H1 (cell line): ENCODE measurements at regions not wholly inside any gene's neighbourhood (a gene's known extent, or its start where the extent isn't known, plus 50 kb on each side); places are given as distances from the start of the nearest gene placed in this dataset.

Experiments used
- CBX8 ChIP-seq: fragments of 300-800, 300-1000 bp; sonication (generic); IDR thresholded peaks from 2 replicates; pipeline ENCODE4 v1.7.1; 2016; ENCODE audit warnings: low read depth, low read length, borderline replicate concordance
- CTBP2 ChIP-seq: IDR thresholded peaks from 2 replicates; pipeline ENCODE4 v1.7.0; 2011; ENCODE audit warnings: borderline replicate concordance, mild to moderate bottlenecking, moderate library complexity, mixed read lengths, low read length; ENCODE audit not compliant: insufficient read depth, insufficient read length
- CTCF ChIP-seq, 3 experiments: IDR thresholded peaks; 1 replicate in 2 of 3; 2 replicates in 1 of 3; pipeline versions ENCODE4 v1.5.1 to v1.6.1; 2011; ENCODE audit warnings: low read length in 3 of 3, mild to moderate bottlenecking in 3 of 3, inconsistent platforms in 2 of 3, low read depth in 1 of 3, moderate library complexity in 1 of 3; ENCODE audit not compliant: insufficient read depth in 1 of 3; ENCODE audit errors: control extremely low read depth in 1 of 3
- EZH2 ChIP-seq: fragments of 200-600 bp; sonication (generic); IDR thresholded peaks from 2 replicates; pipeline ENCODE4 v1.7.1; 2012; ENCODE audit warnings: low read depth, mild to moderate bottlenecking, moderate library complexity, low read length, inconsistent platforms; ENCODE audit not compliant: severe bottlenecking
- JUN ChIP-seq: IDR thresholded peaks from 2 replicates; pipeline ENCODE4 v1.6.1; 2011; ENCODE audit warnings: low read depth, mild to moderate bottlenecking, improper control_type of control experiment, low read length
- JUND ChIP-seq: IDR thresholded peaks from 2 replicates; pipeline ENCODE4 v1.6.1; 2011; ENCODE audit warnings: mild to moderate bottlenecking, improper control_type of control experiment, low read length
- MAX ChIP-seq: IDR thresholded peaks from 2 replicates; pipeline ENCODE4 v1.6.1; 2012; ENCODE audit warnings: inconsistent platforms
- POLR2A ChIP-seq, 2 experiments: IDR thresholded peaks; 1 replicate in 1 of 2; 2 replicates in 1 of 2; pipeline ENCODE4 v1.6.1; 2011; ENCODE audit warnings: low read depth in 2 of 2, low read length in 2 of 2, mild to moderate bottlenecking in 2 of 2; ENCODE audit errors: control extremely low read depth in 1 of 2
- POLR2AphosphoS5 ChIP-seq: IDR thresholded peaks from 2 replicates; pipeline ENCODE4 v1.6.1; 2011; ENCODE audit warnings: low read depth, low read length
- RNF2 ChIP-seq: fragments of 200-900, 300-1000 bp; sonication (generic); IDR thresholded peaks from 2 replicates; pipeline ENCODE4 v1.7.1; 2016; ENCODE audit warnings: borderline replicate concordance, low read depth, mild to moderate bottlenecking, antibody characterized with exemption, low read length; ENCODE audit not compliant: poor library complexity, severe bottlenecking; ENCODE audit errors: missing control alignments
- SIN3A ChIP-seq, 2 experiments: IDR thresholded peaks in 1 of 2; conservative IDR thresholded peaks in 1 of 2; 2 replicates each; pipeline ENCODE4 v1.6.1; 2011 to 2012; ENCODE audit warnings: low read length in 2 of 2, improper control_type of control experiment in 1 of 2, low read depth in 1 of 2, mild to moderate bottlenecking in 1 of 2
- SRF ChIP-seq: IDR thresholded peaks from 2 replicates; pipeline ENCODE4 v1.6.1; 2011; ENCODE audit warnings: mild to moderate bottlenecking, low read depth, low read length, moderate library complexity
- TAF1 ChIP-seq: IDR thresholded peaks from 2 replicates; pipeline ENCODE4 v1.6.1; 2011; ENCODE audit warnings: mild to moderate bottlenecking, low read depth, low read length
- TEAD4 ChIP-seq: IDR thresholded peaks from 2 replicates; pipeline ENCODE4 v1.6.1; 2012; ENCODE audit warnings: low read depth, low read length, inconsistent platforms, mixed read lengths

GRCh38 chr6:10276106-10276505, 138.8 kb downstream of the TFAP2A start:
- TF ChIP-seq CBX8: no peak
- no peak for TF ChIP-seq POLR2A (IDR thresholded peaks at IDR 0.05; ENCODE audit: control extremely low read depth in 1 of 2, low read depth in 2 of 2, low read length in 2 of 2)
- TF ChIP-seq MAX: no peak
- TF ChIP-seq JUN: no peak
- no peak for TF ChIP-seq SIN3A (conservative IDR thresholded peaks at IDR 0.05 in 1 of 2, IDR thresholded peaks at IDR 0.05 in 1 of 2; ENCODE audit: low read depth in 1 of 2, low read length in 2 of 2)
- TF ChIP-seq CTCF (IDR thresholded peaks at IDR 0.05; ENCODE audit: control extremely low read depth in 1 of 3, insufficient read depth in 1 of 3, low read depth in 1 of 3, low read length in 3 of 3): no peak
- TF ChIP-seq POLR2AphosphoS5: no peak
- no peak for TF ChIP-seq CTBP2
- no peak for TF ChIP-seq RNF2
- TF ChIP-seq EZH2: no peak
- TF ChIP-seq JUND: no peak
- no peak for TF ChIP-seq SRF
- TF ChIP-seq TEAD4: no peak
- TF ChIP-seq TAF1: no peak
